DMS153 (cell line): ENCODE measurements at regions not wholly inside any gene's neighbourhood (a gene's known extent, or its start where the extent isn't known, plus 50 kb on each side); places are given as distances from the start of the nearest gene placed in this dataset.
A peak's percentile ranks its signal among the peaks of the same experiment; 100 is the strongest.

Experiments used
- DNase-seq: peaks from one replicate; lab custom pipeline; 2025; lab: John Stamatoyannopoulos, UW

DNA sequence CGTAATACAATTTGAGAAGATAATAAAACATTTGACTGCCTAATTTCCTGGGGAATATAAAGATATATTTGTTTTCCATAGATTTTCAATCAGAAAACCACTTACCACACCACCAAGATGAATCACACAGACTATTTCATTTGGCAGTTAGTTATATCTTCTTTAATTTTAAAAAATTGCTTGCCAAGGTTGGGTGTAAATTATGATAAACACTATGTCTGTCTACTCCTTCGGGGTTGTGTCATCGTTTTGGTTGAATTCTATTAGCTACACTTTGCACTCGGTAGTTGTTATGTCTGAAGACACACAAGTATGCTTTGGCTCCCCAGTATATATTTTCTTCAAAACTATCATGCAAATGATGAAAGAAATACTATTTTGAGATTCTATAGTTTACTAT lies 594.8 kb upstream of the SEMA3D start:
- DNase-seq: no peak

DNA sequence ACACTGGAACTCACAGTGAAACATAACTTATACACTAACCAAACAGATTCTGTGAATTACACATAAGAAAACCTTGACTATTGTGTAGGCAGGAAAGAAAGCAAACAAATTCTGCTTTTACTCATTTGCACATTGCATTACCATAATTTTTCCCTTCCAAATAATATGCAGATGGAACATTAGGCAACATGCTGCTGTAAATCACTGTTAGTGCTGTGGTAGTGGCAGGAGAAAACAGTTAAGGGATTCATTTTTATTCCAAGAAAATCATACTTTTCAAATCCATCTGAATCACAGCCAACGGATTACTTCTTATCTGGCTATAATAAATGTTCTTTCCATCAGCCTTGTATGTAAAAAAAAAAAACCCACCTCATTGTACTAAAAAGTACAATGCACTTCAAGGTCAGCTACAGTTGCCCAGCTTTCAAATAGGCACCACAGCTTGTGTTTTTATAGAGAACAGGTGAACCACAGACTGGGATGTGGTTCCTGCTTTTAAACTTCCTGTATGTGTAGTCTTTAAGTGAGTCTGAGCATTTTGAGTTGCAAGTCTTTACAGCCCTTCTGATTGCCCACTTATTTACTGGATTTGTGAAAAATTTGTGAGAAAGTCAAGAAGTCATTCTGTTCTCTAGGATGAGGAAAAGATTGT lies 590.0 kb upstream of the SEMA3D start:
- no peak for DNase-seq

DNA sequence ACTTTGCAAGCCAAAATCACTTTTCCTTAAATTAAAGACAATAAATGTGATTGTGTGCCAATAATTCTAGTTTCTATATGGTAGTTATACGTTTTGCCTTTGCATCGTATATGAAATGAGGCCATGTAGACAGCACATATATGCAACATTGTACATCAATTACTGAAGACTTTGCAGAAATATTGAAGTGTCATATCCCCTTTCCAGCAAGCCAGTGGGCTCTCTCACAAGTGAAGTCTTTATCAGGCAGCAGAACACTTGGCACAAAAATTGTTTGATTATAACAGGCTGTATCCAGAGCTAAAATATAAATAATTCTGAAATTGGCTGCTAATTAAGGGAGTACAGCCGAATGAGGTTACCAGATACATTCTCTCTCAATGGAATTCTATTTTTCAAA lies 588.6 kb upstream of the SEMA3D start:
- no peak for DNase-seq

DNA sequence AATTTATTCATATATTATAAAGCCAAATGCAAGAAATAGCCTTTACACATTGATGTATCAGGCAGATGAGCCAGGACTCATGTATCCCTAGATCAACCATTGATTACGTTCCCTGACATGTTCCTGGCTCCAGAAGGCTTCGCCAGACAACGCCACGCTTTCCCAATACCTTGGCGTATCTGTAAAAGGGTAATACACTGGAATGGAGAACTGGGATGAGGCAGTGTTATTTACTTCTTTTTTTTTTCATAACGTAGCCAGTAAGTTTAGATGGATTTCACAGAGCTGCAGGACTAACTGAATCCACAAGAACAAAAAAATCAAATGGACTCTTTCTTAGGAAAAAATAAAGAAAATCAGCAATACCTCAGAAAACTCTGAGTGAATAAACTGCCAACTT lies 588.1 kb upstream of the SEMA3D start:
- DNase-seq: no peak

DNA sequence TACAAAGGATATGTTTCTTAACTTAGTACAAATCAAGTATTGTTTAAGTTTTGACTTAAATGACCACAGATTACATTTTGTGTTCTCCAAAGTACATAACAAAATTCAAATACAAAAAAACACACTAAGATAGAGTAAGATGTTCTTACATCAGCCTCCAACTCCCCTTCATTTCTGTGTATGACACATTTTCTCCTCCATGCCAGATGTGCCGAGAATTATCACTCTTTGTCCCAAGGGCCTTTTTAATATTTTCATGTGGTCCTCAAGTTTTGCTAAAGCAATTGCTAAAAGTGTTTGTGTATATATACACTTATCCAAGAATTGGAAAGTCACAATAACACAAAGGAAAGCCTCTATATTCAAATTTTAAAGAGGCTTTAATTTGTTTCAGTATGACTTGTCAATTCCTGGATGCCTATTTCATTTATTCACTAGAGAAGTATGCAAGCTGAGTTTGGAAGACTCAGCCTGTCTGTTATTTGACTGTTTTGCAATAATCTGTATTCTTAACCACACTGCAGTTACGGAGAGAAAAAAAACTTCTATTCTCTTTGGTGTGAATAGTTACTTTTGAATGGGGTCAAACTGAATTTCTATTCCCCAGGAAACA lies 586.4 kb upstream of the SEMA3D start:
- DNase-seq: no peak

DNA sequence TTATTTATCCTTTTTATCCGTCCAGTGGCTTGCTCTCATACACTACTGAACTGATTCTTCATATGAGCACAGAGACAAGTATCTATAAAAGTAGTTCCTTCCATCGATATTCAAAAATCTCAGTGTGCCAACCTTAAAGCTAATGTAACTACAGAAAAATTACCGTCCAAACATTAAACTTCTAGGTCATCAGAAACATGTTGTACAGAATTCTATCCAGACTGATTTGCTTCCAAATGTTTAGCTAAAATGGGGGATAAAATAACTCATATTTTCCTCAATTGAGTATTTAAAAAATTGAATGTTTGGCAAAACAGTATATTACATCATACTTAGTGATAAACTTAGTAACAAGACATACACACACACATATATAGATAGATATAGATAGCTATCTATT lies 584.7 kb upstream of the SEMA3D start:
- DNase-seq: no peak

DNA sequence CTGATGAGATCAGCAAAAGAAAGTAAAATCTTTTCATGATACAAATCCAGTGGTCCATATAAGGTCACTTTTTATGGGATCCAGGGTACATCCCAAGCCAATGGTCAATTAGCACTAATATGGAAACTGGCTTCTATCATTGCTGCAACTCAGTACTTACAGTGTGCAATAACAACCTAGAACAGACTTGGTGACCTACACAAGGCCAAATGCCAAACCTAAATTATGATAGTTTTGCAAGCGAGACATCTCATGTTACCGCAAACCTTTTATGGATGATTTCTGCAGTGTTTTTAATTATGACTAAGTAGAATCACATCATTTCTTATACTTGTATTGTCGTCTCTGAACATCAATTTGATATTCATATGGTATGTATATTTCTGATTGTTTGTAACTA lies 583.5 kb upstream of the SEMA3D start:
- DNase-seq: no peak

DNA sequence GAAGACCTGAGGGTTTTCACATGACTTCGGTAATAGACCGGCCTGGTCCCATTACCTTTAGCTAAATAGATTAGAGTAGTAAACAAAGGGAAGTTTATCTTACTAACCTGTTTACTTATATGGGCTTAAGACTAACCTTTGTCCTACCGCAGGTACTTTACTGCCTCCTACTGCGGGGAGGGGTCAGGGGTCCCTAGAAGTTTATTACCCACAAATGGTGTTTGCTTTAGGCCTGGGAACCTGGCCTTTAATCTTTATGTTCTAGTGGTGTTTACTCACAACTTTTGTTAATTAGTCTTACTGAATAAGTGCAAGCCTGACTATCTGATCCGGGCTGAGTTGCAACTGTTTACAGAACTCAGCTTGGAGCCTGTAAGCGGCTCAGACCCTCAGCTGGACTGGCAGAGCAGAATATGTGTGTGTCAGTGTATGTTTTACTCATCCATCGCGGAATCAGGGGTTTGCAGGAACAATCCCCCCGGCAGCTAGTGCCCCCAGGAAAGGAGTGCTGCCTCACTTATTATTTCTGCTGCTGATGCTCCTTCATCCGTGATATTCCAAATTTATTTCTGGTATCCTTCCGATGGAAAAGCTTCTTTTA lies 578.9 kb upstream of the SEMA3D start:
- DNase-seq: no peak

DNA sequence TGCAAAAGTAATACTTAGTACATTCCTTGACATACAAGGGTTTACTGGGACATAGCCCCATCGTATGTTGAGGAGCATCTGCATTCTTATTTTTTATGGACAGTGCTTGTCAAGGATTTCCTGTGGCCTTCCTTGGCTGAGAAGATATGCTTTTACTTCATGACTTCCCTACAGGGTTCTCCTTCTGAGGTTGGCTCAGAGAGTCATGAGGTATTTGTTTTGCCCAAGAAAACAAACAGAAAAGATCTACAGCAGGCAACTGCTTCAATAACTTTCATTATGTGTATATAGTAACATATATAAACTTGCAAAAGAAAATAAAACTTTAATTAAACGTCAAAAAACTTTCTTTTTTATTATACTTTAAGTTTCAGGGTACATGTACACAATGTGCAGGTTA lies 577.2 kb upstream of the SEMA3D start:
- no peak for DNase-seq

DNA sequence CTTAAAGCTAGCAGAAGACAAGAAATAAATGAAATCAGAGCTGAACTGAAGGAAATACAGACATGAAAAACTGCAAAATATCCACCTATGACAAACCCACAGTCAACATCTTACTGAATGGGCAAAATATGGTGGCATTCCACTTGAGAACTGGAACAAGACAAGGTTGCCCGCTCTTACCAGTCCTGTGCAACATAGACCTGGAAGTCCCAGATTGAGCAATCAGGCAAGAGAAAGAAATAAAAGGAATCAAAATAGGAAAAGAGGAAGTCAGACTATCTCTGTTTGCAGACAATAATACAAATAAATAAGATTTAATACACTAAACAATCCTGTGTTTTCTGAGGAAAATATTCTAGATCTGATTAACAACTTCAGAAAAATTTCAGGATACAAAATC lies 570.5 kb upstream of the SEMA3D start:
- DNase-seq: no peak

DNA sequence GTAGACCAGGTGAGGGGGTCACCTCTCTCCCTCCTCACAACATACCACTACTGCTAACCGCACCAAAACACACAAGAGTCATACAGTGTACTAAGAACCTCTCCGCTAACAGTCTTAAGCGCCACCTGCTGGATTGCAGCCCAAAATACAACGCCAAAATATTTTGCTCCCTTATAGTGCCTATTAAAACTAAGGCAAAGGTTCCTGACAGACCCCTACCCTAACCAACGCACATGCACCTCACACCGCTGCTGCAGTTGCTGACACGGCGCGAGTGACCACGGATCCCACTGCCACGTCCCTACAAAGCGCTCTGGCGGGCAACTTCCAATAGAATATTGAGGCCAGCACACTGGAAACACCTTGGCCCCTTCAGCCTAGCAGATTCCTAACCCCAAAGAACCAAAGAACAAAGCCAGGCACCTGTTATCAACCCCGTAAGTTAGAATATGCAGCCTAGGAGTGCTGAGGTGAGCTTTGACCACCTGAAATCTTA lies 563.6 kb upstream of the SEMA3D start:
- DNase-seq: peak; percentile 27

DNA sequence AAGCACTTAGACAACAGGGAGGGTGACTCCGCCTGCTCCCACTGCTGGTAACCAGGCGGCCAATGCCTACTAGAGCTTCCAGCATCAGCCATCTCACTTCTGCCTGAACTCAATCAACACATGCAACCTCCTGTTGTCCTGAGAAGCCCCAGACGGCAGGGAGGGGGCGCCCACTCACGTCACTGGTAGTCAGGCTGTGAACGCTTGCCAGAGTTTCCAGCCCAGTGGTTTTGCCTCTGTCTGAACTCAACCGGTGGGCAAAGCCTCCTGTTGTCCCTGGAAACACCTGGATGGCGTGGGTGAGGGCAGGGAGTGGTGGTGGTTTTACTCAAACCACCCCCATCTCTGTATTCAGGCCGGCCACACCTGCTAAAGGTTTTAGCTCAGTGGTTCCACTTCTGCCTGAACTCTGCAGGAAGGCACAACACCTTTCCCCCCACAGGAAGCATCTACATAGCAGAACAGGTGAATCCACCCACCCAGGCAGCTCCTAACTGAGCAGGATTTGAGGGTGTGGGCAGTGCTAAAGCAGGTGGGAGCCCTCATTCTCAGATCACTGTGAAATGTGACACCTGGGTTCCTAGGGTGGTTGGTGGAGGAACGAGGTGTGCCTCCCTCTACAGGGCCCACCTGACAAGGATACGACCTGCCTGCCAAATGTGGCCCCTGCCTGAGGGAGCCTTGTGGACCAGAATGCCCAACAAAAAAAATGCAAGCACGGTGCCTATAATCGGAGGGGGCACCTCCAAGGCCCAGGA lies 563.0 kb upstream of the SEMA3D start:
- DNase-seq: no peak

DNA sequence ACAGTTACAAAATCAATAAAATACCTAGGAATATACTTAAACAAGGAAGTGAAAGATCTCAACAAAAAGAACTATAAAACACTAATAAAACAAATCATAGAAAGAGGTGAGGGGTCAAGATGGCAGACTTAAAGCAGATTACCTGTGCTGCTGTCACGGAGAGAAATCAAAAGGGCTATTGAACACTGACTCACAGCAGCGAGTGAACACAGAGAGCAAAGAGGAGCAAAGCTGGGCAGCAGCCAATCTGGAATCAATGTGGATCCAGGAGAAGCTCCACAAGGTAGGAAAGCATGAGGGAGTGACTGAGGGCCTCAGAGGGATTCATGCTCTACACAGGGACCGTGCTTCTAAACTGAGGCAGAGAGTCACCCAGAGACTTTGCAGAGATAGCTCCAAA lies 562.0 kb upstream of the SEMA3D start:
- DNase-seq: peak; percentile 9

DNA sequence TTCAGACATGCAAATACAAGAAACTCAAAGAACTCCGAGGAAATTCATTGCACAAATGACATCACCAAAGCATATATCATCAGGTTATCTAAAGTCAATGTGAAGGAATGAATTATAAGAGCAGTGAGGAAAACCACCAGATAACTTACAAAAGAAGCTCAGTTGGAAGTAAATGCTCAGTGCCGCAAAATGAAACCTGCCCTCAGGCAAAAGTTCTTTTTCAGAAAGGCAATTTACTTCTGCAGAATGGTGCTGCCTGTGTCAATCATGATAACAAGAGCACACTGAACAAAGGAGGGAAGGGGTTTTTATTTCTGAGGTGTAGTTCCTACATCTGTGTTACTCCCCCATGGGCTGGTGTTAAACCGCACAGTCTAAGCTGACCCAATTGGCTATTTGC lies 550.6 kb upstream of the SEMA3D start:
- DNase-seq: no peak

DNA sequence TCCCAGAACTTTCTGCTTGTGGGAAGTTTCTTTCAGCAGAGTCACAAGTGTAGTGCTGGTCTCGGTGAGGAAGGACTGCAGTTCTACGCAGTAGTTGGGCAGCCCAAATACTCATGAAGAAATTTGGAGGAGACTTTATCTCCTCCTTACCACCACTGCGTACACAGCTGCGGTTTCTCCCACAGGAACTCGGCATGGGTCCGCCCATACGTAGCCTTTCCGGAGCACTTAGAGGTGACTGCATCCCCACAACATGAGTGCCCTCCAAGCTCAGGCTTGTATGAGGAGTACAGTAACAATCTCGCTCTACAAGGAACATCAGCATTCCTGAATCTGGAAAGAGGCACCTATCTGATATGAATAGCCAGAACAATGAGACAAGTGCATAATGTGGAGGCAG lies 549.2 kb upstream of the SEMA3D start:
- DNase-seq: no peak

DNA sequence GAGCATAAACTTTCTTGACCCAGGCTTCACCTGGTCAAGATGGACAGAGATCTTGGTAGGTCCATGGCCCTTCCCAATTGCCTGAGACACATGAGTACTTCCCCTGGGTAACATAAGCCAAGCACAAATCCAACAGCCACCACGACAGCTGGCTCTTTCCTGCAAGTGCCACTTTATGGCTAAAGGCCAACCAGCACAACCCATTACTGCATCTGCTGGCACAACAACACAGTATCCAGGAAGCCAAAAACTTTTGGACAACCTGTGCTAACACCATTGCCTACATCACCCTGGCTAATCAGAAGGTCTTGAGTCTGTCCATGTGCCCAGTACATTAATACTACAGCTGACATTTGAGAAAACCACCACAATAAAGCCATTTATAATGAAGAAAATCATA lies 548.0 kb upstream of the SEMA3D start:
- no peak for DNase-seq

DNA sequence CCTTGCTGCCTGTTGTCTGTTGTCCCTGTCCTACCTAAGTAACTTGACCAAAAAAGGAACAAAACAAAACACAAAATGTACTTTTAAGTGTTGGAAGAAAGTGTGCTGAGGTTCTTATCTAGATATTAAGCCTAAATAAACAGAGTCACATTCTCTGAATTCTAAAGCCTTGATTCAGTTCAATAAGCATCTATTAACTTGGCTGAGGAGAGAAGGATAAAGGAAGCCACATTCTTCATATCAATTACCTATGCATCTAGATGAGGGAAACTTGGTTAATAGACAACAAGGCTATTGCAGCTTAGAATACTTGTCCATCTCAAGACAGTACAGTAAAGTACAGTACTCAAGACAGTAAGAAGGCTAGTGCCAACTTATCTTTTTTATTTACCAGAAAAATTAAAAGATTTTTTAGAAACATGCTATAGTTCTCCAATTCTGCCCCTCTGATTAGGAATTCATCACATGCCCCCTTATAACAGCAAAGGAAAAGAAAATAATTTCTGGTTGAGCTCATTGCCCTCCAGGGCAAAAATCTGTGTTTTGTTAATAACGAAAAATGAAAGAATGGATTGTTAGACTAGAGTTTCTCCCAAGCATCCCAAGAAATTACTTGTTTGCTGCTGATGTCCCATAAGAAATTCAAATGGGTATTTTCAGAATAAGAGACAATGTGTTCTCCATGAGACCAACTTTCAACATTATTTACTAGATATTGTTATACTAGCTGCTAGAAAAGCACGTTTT lies 546.5 kb upstream of the SEMA3D start:
- no peak for DNase-seq

DNA sequence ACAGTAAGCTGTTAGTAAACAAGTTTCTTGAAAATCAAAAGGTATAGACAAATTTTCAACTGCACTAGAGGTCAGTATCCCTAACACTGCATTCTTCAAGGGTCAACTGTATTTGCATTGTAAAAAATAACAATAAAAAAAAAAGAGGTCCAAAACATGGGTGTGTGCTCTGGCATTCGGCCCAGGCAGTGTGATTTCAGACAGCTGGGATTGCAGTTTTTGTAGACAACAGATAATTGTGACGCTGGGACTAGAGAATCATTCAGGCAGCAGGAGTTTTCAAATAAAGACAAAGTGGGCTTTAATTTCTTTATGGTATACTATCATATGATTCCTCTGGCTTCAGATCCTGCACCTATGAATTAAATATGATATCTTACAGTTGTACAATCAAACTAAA lies 543.2 kb upstream of the SEMA3D start:
- no peak for DNase-seq

DNA sequence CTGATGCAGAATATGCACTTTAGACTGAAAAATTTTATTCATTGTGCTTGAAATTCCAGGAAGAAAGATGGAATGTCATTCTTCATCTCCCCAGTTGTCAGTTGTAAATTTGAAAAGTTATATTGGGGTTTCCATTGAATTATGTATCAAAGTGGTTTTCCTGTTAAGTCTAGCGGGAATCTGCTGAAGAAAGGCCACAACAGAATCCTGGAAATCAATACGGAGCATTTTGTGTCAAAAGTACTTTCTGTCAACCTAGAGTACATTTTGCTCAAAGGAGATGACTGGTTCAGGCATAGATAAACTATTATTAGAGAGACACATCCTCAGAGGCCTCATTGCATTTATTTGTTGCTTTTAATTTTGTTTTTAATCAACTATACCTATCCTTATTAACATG lies 538.2 kb upstream of the SEMA3D start:
- no peak for DNase-seq

DNA sequence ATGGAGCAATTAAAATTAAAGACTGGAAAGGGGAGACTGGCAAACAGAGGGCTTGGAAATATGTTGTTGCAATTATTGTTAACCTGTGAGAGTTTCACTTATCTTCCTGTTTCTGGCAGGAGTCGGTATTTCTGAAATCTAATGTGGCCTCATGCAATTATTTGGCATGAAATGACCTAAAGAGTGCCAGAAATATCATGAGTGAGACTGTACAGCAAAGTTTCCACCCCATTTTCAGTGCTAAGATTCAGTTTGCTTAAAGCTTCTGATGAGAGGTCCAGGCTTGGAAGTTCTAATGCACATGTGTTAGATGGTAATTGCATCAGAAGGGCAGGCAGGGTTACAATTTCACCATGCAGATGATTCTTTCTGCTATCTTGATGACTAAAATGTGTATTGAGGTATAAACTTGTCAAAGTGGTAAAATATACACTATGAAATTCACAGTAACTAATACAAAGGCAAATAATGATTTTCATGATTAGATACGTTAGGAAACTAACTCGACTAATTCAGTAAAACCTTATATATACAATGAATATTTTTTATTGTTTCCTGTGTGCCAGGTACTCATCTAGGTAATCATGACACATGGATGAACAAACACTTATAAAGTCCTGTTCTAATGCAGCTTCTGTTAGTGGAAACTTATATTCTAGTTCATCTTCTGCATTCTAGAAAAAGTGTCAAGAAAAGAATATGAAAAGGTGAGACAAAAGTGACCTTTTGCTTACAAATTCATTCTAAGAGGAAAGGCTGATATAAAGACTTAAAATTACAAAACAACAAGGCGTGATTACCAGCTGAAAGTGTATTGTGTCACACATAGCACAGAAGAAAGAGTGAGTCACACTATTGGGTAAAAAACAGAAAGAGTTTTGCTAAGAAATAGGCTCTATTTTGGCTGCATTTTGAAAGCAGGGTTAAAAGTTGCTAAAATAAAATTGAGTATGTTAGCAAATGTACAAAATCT lies 533.4 kb upstream of the SEMA3D start:
- DNase-seq: no peak

DNA sequence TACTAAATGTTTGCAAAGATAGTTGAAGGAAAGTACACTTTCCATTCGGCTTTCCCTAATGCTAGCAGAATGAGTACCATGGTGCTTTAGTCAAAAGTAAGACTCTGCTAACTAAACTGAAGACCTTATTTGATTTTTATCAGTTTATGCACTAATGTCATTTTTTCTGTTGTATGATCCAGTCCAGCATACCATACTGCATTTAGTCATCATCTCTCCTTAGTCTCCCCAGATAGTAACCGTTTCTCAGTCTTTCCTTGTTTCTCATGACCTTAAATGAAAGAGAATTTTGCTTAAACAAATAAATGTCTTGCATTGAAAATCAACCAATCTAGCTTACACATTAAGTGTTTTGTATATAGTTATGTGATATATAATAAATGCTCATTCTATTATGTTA lies 529.5 kb upstream of the SEMA3D start:
- DNase-seq: no peak
